HCT116 (cell line): ENCODE measurements at regions not wholly inside any gene's neighbourhood (a gene's known extent, or its start where the extent isn't known, plus 50 kb on each side); places are given as distances from the start of the nearest gene placed in this dataset.

Experiments used
- ATAC-seq: fragments of 200-7000 bp; cut with Tn5 transposase; 2 replicates; pipeline ENCODE4 v1.9.1; 2020; ENCODE audit warnings: mild to moderate bottlenecking, moderate library complexity
- BruUV-seq: library from RNA; stranded (reverse); fragments of 400-500 nt; replicated peaks from 2 replicates; lab custom pipeline; 2021; lab: Mats Ljungman, UMichigan
- CTCF ChIA-PET: fragments of 300-600 bp; sonication (Branson Sonifier 250); formaldehyde crosslinking; loops from one replicate; lab custom pipeline; 2021; ENCODE audit warnings: antibody characterized with exemption; lab: Charles Lee
- POLR2A ChIA-PET: fragments of 300-600, 350-600 bp; sonication (Branson Sonifier 250); formaldehyde crosslinking; loops from one replicate; lab custom pipeline; 2021; ENCODE audit warnings: antibody characterized with exemption; lab: Charles Lee
- RAD21 ChIA-PET, 2 experiments: fragments of 300-600 bp; sonication (Branson Sonifier 250); formaldehyde crosslinking; loops; one replicate each; lab custom pipeline; 2023; ENCODE audit warnings: low total read pairs in 2 of 2; ENCODE audit not compliant: uncharacterized antibody in 2 of 2, unreplicated experiment in 2 of 2, low non-redundant PET in 1 of 2; lab: Charles Lee
- DNase-seq: peaks from one replicate; pipeline ENCODE4 v3.0.0-alpha.2; 2010; ENCODE audit warnings: low read depth, low spot score
- H2AFZ ChIP-seq: fragments of 200-600 bp; shearing (Covaris generic), sonication (generic); 2 replicates; pipeline ENCODE4 v1.6.1; 2017; ENCODE audit warnings: low read depth, mixed run types, mixed read lengths, antibody characterized with exemption, low read length; ENCODE audit not compliant: poor library complexity, severe bottlenecking
- H3K27ac ChIP-seq: 2 replicates; pipeline ENCODE4 v1.5.1; 2012; ENCODE audit warnings: low read depth, low read length
- H3K27me3 ChIP-seq: fragments of 200-600 bp; sonication (generic); 2 replicates; pipeline ENCODE4 v1.6.1; 2016; ENCODE audit warnings: mixed run types, low read length, mixed read lengths; ENCODE audit not compliant: insufficient read depth
- H3K36me3 ChIP-seq, 2 experiments: fragments of 200-500 bp in 1 of 2; fragments of 200-600 bp in 1 of 2; sonication (Bioruptor generic) in 1 of 2; sonication (generic) in 1 of 2; 2 replicates each; pipeline versions ENCODE4 v1.5.1 to v1.6.1; 2014 to 2016; ENCODE audit warnings: low read length in 2 of 2, inconsistent platforms in 1 of 2, mixed read lengths in 1 of 2, mixed run types in 1 of 2; ENCODE audit not compliant: insufficient read depth in 2 of 2, control insufficient read depth in 1 of 2
- H3K4me1 ChIP-seq, 2 experiments: fragments of 200-600 bp in 1 of 2; sonication (generic) in 1 of 2; 2 replicates each; pipeline versions ENCODE4 v1.5.1 to v1.6.1; 2012 to 2017; ENCODE audit warnings: low read length in 2 of 2, inconsistent platforms in 1 of 2, mild to moderate bottlenecking in 1 of 2, mixed read lengths in 1 of 2, mixed run types in 1 of 2, moderate library complexity in 1 of 2; ENCODE audit not compliant: insufficient read depth in 2 of 2, control insufficient read depth in 1 of 2
- H3K4me2 ChIP-seq: fragments of 200-600 bp; sonication (generic); 2 replicates; pipeline ENCODE4 v1.6.1; 2017; ENCODE audit warnings: mixed run types, low read length, mixed read lengths
- H3K4me3 ChIP-seq, 2 experiments: fragments of 200-600 bp in 1 of 2; sonication (generic) in 1 of 2; replicated peaks in 1 of 2; 2 replicates each; pipeline ENCODE4 v1.5.1; 2011 to 2016; ENCODE audit warnings: low read length in 2 of 2, control low read depth in 1 of 2, low read depth in 1 of 2, mild to moderate bottlenecking in 1 of 2, mixed read lengths in 1 of 2, mixed run types in 1 of 2
- H3K79me2 ChIP-seq: fragments of 200-600 bp; sonication (generic); 2 replicates; pipeline ENCODE4 v1.6.1; 2017; ENCODE audit warnings: mild to moderate bottlenecking, mixed run types, low read length, moderate library complexity, mixed read lengths; ENCODE audit not compliant: insufficient read depth
- H3K9ac ChIP-seq: fragments of 200-600 bp; sonication (generic); 2 replicates; pipeline ENCODE4 v1.6.1; 2016; ENCODE audit warnings: low read length, mixed read lengths
- H3K9me2 ChIP-seq: fragments of 200-600 bp; sonication (generic), shearing (Covaris generic); 2 replicates; pipeline ENCODE4 v1.6.1; 2017; ENCODE audit warnings: mixed run types, mild to moderate bottlenecking, moderate library complexity; ENCODE audit not compliant: insufficient read depth
- H3K9me3 ChIP-seq, 2 experiments: fragments of 200-500 bp in 1 of 2; fragments of 200-600 bp in 1 of 2; sonication (Bioruptor generic) in 1 of 2; sonication (generic) in 1 of 2; 2 replicates each; pipeline ENCODE4 v1.6.1; 2014 to 2017; ENCODE audit warnings: low read length in 2 of 2, mixed read lengths in 2 of 2, inconsistent platforms in 1 of 2, low read depth in 1 of 2, mild to moderate bottlenecking in 1 of 2, mixed run types in 1 of 2, moderate library complexity in 1 of 2; ENCODE audit not compliant: control insufficient read depth in 1 of 2, insufficient read depth in 1 of 2
- H4K20me1 ChIP-seq: fragments of 200-600 bp; sonication (generic), shearing (Covaris generic); 2 replicates; pipeline ENCODE4 v1.6.1; 2017; ENCODE audit warnings: mixed run types, mild to moderate bottlenecking, moderate library complexity; ENCODE audit not compliant: insufficient read depth
- CBX3 ChIP-seq: IDR thresholded peaks from 2 replicates; pipeline ENCODE4 v1.6.1; 2012; ENCODE audit warnings: low read depth
- CEBPB ChIP-seq: IDR thresholded peaks from 2 replicates; pipeline ENCODE4 v1.6.1; 2012; ENCODE audit warnings: low read depth
- EGR1 ChIP-seq: IDR thresholded peaks from 2 replicates; pipeline ENCODE4 v1.6.1; 2012; ENCODE audit warnings: low read depth
- EZH2 ChIP-seq: fragments of 200-600 bp; sonication (generic); IDR thresholded peaks from 2 replicates; pipeline ENCODE4 v1.6.1; 2017; ENCODE audit warnings: antibody characterized with exemption, mixed run types
- EZH2phosphoT487 ChIP-seq: fragments of 200-600 bp; IDR thresholded peaks from 2 replicates; pipeline ENCODE4 v1.6.1; 2018; ENCODE audit warnings: antibody characterized with exemption, borderline replicate concordance
- FOSL1 ChIP-seq: IDR thresholded peaks from 2 replicates; pipeline ENCODE4 v1.6.1; 2012; ENCODE audit warnings: low read depth
- JUND ChIP-seq: IDR thresholded peaks from 2 replicates; pipeline ENCODE4 v1.6.1; 2012
- POLR2A ChIP-seq: IDR thresholded peaks from 2 replicates; pipeline ENCODE4 v1.7.0; 2011; ENCODE audit warnings: borderline replicate concordance; ENCODE audit not compliant: insufficient read depth, insufficient read length; ENCODE audit errors: extremely low read depth
- POLR2AphosphoS5 ChIP-seq: IDR thresholded peaks from 2 replicates; pipeline ENCODE4 v1.6.1; 2011; ENCODE audit warnings: mild to moderate bottlenecking, low read depth, low read length, moderate library complexity
- SIN3A ChIP-seq: IDR thresholded peaks from 2 replicates; pipeline ENCODE4 v1.6.1; 2012; ENCODE audit warnings: low read depth
- SRF ChIP-seq: IDR thresholded peaks from 2 replicates; pipeline ENCODE4 v1.6.1; 2012; ENCODE audit warnings: low read depth
- TCF7L2 ChIP-seq: IDR thresholded peaks from 2 replicates; pipeline ENCODE4 v1.7.0; 2011; ENCODE audit warnings: borderline replicate concordance, inconsistent platforms; ENCODE audit not compliant: insufficient read depth, insufficient read length; ENCODE audit errors: extremely low read depth
- YY1 ChIP-seq: IDR thresholded peaks from 2 replicates; pipeline ENCODE4 v1.6.1; 2011; ENCODE audit warnings: low read length, low read depth, moderate library complexity, mild to moderate bottlenecking; ENCODE audit not compliant: insufficient replicate concordance; ENCODE audit errors: extremely low read depth
- ZFX ChIP-seq: fragments of 450-650 bp; IDR thresholded peaks from 2 replicates; pipeline ENCODE4 v1.6.1; 2017
- ZNF274 ChIP-seq: fragments of 200-500 bp; sonication (Bioruptor generic); IDR thresholded peaks from 2 replicates; pipeline ENCODE4 v1.6.1; 2014; ENCODE audit warnings: mild to moderate bottlenecking, low read depth, low read length, inconsistent platforms
- intact Hi-C: fragments of 100-400 bp; cut with micrococcal nuclease; formaldehyde crosslinking; loops from 2 replicates; pipeline ENCODE4 v1.10.0; 2022
- TF ChIP-seq, protein P1 (sequence below): IDR thresholded peaks from 2 replicates; pipeline ENCODE4 v1.6.1; 2012; ENCODE audit warnings: low read depth
- TF ChIP-seq, protein P2 (sequence below): IDR thresholded peaks from 2 replicates; pipeline ENCODE4 v1.6.1; 2012

DNA sequence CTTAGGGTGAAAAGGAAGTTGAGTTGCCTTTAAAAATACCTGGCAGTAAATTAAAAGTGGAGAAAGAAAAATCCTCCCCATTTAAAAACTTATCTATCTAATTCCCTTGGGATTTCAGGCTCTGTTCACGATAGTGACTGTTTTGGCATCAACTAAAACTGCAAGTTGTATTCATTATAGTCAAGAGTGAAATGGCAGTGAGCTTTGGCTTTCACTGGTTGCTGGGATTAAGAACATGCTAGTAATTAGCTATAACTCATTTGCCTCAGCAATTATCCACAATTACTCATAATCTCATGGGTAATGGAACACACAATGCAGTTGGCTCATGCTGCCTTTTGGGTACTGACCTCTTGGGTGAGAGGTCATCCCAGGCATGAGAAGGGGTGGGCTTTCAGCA is 250.1 kb downstream of the GAS1 start:
- Histone ChIP-seq H3K27ac (no peak overlapping the region), H2AFZ (no peak overlapping the region), H3K9me3 (no peaks in the 10 kb centered on the region), H3K4me1 (no peaks in the 10 kb centered on the region), H3K27me3 (peaks cover 66% of the 10 kb centered on the region), H3K79me2 (no peaks in the 10 kb centered on the region), H3K4me3 (no peak overlapping the region), H4K20me1 (no peaks in the 10 kb centered on the region), H3K36me3 (no peaks in the 10 kb centered on the region), H3K9ac (no peak overlapping the region), H3K4me2 (no peak overlapping the region), H3K9me2 (no peaks in the 10 kb centered on the region)
- POLR2A ChIA-PET: no interaction called here
- ATAC-seq: no peak
- BruUV-seq: no TSS peak
- CTCF ChIA-PET: no interaction called here
- no peak for TF ChIP-seq ZNF274
- no peak for TF ChIP-seq SIN3A
- no peak for TF ChIP-seq FOSL1
- no peak for TF ChIP-seq POLR2AphosphoS5
- no peak for TF ChIP-seq SRF
- no peak for TF ChIP-seq EZH2phosphoT487
- TF ChIP-seq, protein P1, sequence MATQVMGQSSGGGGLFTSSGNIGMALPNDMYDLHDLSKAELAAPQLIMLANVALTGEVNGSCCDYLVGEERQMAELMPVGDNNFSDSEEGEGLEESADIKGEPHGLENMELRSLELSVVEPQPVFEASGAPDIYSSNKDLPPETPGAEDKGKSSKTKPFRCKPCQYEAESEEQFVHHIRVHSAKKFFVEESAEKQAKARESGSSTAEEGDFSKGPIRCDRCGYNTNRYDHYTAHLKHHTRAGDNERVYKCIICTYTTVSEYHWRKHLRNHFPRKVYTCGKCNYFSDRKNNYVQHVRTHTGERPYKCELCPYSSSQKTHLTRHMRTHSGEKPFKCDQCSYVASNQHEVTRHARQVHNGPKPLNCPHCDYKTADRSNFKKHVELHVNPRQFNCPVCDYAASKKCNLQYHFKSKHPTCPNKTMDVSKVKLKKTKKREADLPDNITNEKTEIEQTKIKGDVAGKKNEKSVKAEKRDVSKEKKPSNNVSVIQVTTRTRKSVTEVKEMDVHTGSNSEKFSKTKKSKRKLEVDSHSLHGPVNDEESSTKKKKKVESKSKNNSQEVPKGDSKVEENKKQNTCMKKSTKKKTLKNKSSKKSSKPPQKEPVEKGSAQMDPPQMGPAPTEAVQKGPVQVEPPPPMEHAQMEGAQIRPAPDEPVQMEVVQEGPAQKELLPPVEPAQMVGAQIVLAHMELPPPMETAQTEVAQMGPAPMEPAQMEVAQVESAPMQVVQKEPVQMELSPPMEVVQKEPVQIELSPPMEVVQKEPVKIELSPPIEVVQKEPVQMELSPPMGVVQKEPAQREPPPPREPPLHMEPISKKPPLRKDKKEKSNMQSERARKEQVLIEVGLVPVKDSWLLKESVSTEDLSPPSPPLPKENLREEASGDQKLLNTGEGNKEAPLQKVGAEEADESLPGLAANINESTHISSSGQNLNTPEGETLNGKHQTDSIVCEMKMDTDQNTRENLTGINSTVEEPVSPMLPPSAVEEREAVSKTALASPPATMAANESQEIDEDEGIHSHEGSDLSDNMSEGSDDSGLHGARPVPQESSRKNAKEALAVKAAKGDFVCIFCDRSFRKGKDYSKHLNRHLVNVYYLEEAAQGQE: no peak
- TF ChIP-seq JUND: no peak
- no peak for TF ChIP-seq ZFX
- TF ChIP-seq POLR2A: no peak
- no peak for TF ChIP-seq TCF7L2
- TF ChIP-seq, protein P2, sequence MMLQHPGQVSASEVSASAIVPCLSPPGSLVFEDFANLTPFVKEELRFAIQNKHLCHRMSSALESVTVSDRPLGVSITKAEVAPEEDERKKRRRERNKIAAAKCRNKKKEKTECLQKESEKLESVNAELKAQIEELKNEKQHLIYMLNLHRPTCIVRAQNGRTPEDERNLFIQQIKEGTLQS: no peak
- TF ChIP-seq CBX3: no peak
- TF ChIP-seq EZH2: no peak
- no peak for TF ChIP-seq YY1
- TF ChIP-seq CEBPB: no peak
- TF ChIP-seq EGR1: no peak
- no peak for DNase-seq
- intact Hi-C loops: no loop called here
- RAD21 ChIA-PET: no interaction called here
